Fibroblast of lung (primary cell): ENCODE measurements at regions not wholly inside any gene's neighbourhood (a gene's known extent, or its start where the extent isn't known, plus 50 kb on each side); places are given as distances from the start of the nearest gene placed in this dataset.
"Not testable (repeated sequence)": the region's sequence is repeated elsewhere in the genome, so short reads cannot be mapped to it uniquely, and the experiment has no call there.

Experiments
- DNase-seq, 2 donors: peaks; one replicate each; pipeline versions ENCODE4 v3.0.0 to v3.0.0-alpha.2; 2010; ENCODE audit warnings: low read depth in 2 of 2
- H2AFZ ChIP-seq: 2 replicates; pipeline ENCODE4 v1.5.1; 2012; ENCODE audit warnings: low read length, control low read depth, inconsistent platforms
- H3K27ac ChIP-seq: 2 replicates; pipeline ENCODE4 v1.5.1; 2011; ENCODE audit warnings: low read length, control low read depth; ENCODE audit not compliant: insufficient read depth
- H3K27me3 ChIP-seq: 2 replicates; pipeline ENCODE4 v1.5.1; 2011; ENCODE audit warnings: mild to moderate bottlenecking, low read length; ENCODE audit not compliant: control insufficient read depth, insufficient read depth
- H3K36me3 ChIP-seq: 2 replicates; pipeline ENCODE4 v1.5.1; 2011; ENCODE audit warnings: low read length; ENCODE audit not compliant: control insufficient read depth, insufficient read depth
- H3K4me1 ChIP-seq: 2 replicates; pipeline ENCODE4 v1.5.1; 2011; ENCODE audit warnings: low read length; ENCODE audit not compliant: control insufficient read depth, insufficient read depth; ENCODE audit errors: extremely low read depth
- H3K4me2 ChIP-seq: 2 replicates; pipeline ENCODE4 v1.5.1; 2011; ENCODE audit warnings: low read length, control low read depth; ENCODE audit not compliant: insufficient read depth; ENCODE audit errors: extremely low read depth
- H3K4me3 ChIP-seq, 4 experiments: fragments of 200-600 bp in 1 of 4; sonication (generic) in 1 of 4; replicated peaks in 1 of 4; 2 replicates each; pipeline ENCODE4 v1.5.1; 2011 to 2016; ENCODE audit warnings: low read length in 4 of 4, low read depth in 3 of 4, mild to moderate bottlenecking in 3 of 4, control low read depth in 2 of 4, inconsistent platforms in 1 of 4, mixed read lengths in 1 of 4; ENCODE audit not compliant: insufficient read depth in 1 of 4; ENCODE audit errors: control extremely low read depth in 1 of 4
- H3K79me2 ChIP-seq: 2 replicates; pipeline ENCODE4 v1.5.1; 2012; ENCODE audit warnings: mild to moderate bottlenecking, low read length, inconsistent platforms; ENCODE audit not compliant: control insufficient read depth, insufficient read depth
- H3K9ac ChIP-seq: 2 replicates; pipeline ENCODE4 v1.5.1; 2011; ENCODE audit warnings: mild to moderate bottlenecking, low read length, control low read depth; ENCODE audit not compliant: insufficient read depth
- H3K9me3 ChIP-seq: 2 replicates; pipeline ENCODE4 v1.5.1; 2012; ENCODE audit warnings: low read depth, low read length; ENCODE audit not compliant: control insufficient read depth, insufficient read depth
- H4K20me1 ChIP-seq: 2 replicates; pipeline ENCODE4 v1.5.1; 2011; ENCODE audit warnings: low read length; ENCODE audit not compliant: control insufficient read depth, insufficient read depth; ENCODE audit errors: extremely low read depth
- EZH2 ChIP-seq: IDR thresholded peaks from 2 replicates; pipeline ENCODE4 v1.5.1; 2012; ENCODE audit warnings: low read length, control low read depth, mild to moderate bottlenecking; ENCODE audit errors: missing control alignments
- TF ChIP-seq, protein P1 (sequence below), 2 donors: IDR thresholded peaks in 1 of 2; conservative IDR thresholded peaks in 1 of 2; 1 replicate in 1 of 2; 2 replicates in 1 of 2; pipeline ENCODE4 v1.5.1; 2011 to 2012; ENCODE audit warnings: low read length in 2 of 2, control low read depth in 1 of 2, inconsistent platforms in 1 of 2, low read depth in 1 of 2, mild to moderate bottlenecking in 1 of 2

- not testable (repeated sequence) for H3K9ac ChIP-seq, H3K27me3 ChIP-seq, H4K20me1 ChIP-seq, H2AFZ ChIP-seq, H3K4me1 ChIP-seq, H3K4me3 ChIP-seq, H3K27ac ChIP-seq, H3K4me2 ChIP-seq, H3K9me3 ChIP-seq, H3K79me2 ChIP-seq, H3K36me3 ChIP-seq
- peak; percentile 7 to 21 for DNase-seq
Measured at GRCh38 chr12:124070394-124071074, 97.5 kb downstream of the ZNF664 start.

GRCh38 chr12:124071075-124071443 is 98.0 kb downstream of the ZNF664 start:
- no peak overlapping the region for H3K9ac ChIP-seq
- no peak overlapping the region for H2AFZ ChIP-seq
- H3K27ac ChIP-seq, result no peak overlapping the region
- H3K9me3 ChIP-seq, result no peaks in the 10 kb centered on the region
- no peak overlapping the region for H3K4me2 ChIP-seq
- no peak for DNase-seq
- no peak for TF ChIP-seq EZH2
- TF ChIP-seq, protein P1, sequence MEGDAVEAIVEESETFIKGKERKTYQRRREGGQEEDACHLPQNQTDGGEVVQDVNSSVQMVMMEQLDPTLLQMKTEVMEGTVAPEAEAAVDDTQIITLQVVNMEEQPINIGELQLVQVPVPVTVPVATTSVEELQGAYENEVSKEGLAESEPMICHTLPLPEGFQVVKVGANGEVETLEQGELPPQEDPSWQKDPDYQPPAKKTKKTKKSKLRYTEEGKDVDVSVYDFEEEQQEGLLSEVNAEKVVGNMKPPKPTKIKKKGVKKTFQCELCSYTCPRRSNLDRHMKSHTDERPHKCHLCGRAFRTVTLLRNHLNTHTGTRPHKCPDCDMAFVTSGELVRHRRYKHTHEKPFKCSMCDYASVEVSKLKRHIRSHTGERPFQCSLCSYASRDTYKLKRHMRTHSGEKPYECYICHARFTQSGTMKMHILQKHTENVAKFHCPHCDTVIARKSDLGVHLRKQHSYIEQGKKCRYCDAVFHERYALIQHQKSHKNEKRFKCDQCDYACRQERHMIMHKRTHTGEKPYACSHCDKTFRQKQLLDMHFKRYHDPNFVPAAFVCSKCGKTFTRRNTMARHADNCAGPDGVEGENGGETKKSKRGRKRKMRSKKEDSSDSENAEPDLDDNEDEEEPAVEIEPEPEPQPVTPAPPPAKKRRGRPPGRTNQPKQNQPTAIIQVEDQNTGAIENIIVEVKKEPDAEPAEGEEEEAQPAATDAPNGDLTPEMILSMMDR (conservative IDR thresholded peaks at IDR 0.05 in 1 of 2, IDR thresholded peaks at IDR 0.05 in 1 of 2; ENCODE audit: low read depth in 1 of 2, low read length in 2 of 2), result no peak
- H3K4me1 ChIP-seq, result no peaks in the 10 kb centered on the region
- no peaks in the 10 kb centered on the region for H3K36me3 ChIP-seq
- no peaks in the 10 kb centered on the region for H3K27me3 ChIP-seq
- H4K20me1 ChIP-seq, result no peaks in the 10 kb centered on the region
- H3K79me2 ChIP-seq, result no peaks in the 10 kb centered on the region
- no peak overlapping the region for H3K4me3 ChIP-seq

DNA sequence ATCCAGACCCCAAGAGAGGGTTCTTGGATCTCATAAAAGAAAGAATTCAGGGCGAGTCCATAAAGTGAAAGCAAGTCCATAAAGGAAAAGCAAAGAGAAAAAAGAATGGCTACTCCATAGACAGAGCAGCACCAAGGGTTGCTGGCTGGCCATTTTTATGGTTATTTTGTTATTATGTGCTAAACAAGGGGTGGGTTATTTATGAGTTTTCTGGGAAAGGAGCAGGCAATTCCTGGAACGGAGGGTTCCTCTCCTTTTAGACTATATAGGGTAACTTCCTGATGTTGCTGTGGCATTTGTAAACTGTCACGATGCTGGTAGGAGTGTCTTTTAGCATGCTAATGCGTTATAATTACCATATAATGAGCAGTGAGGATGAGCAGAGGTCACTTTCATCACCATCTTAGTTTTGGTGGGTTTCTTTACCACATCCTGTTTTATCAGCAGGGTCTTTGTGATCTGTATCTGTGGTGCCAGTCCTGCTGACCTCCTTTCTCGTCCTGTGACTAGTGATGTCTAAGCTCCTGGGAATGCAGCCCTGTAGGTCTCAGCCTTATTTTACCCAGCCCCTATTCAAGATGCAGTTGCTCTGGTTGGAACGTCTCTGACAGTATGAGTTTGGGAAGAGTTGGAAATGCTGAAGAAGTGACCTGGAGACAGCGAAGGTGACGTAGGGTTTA is 100.5 kb downstream of the ZNF664 start:
- no peak overlapping the region for H3K4me3 ChIP-seq
- no peak overlapping the region for H3K4me2 ChIP-seq

More for the DNA sequence above, 100.5 kb downstream of the ZNF664 start:
- peak in 1 of 2 donors; percentile 44 for DNase-seq
- Histone ChIP-seq H3K9ac (no peak overlapping the region), H3K79me2 (no peaks in the 10 kb centered on the region), H3K4me1 (no peaks in the 10 kb centered on the region), H4K20me1 (no peaks in the 10 kb centered on the region), H3K27ac (no peak overlapping the region), H3K27me3 (no peaks in the 10 kb centered on the region), H3K36me3 (no peaks in the 10 kb centered on the region), H3K9me3 (no peaks in the 10 kb centered on the region), H2AFZ (no peak overlapping the region)
- TF ChIP-seq, protein P1 (conservative IDR thresholded peaks at IDR 0.05 in 1 of 2, IDR thresholded peaks at IDR 0.05 in 1 of 2; ENCODE audit: low read depth in 1 of 2, low read length in 2 of 2), result no peak
- TF ChIP-seq EZH2, result no peak
